ENCODE measurements at regions not wholly inside any gene's neighbourhood (a gene's known extent, or its start where the extent isn't known, plus 50 kb on each side); places are given as distances from the start of the nearest gene placed in this dataset.

DNA sequence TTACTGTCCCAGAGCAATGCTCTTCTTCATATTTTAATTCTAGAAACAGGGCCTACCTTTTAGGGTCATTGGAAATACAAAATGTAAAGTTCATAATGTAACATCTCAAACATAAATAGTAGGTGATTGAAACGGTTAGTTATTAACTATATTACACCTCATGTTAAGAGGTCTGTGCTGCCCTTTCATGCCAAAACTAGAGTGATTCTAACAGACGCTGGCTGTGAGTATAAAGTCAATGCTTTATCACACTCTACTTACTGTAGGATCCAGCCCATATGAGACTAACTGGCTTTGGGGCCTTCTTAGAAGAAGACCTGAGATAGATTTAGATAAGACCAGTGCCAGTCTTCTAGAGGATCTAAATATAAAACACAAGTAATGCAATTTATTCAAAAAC lies 966.1 kb upstream of the SORCS1 start:
- Histone ChIP-seq H3K27me3 (no peaks in the 10 kb centered on the region), H3K9me3 (no peaks in the 10 kb centered on the region), H3K4me1 (no peaks in the 10 kb centered on the region), H3K36me3 (no peaks in the 10 kb centered on the region), H3K27ac (no peak overlapping the region), H3K4me3 (no peak overlapping the region)
- 75 to 89% methylated on average over 2 of the region's 2 CpGs for WGBS, 2 donors
- no peak for DNase-seq (ENCODE audit: low spot score in 2 of 2)
- no peak for TF ChIP-seq CTCF (IDR thresholded peaks at IDR 0.05)

DNA sequence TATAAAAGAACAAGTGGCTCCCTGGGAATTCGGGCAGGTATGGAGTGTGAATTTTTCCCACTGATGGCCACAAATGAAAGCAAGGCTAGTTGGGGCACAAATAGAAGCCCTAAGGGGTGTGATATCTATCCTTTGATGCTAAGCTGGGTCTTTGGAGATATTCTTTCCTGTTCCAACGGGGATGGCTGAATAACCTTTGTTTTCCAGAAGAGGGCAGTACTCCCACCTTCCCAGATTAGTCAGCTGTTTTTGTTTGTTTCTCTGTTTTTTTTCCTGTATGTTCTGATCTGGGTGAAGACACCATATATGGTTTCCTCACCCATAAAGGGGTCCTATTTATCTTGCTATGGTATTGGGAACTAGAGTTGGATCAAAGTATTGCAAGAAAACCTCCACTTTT lies 947.7 kb upstream of the SORCS1 start:
- Histone ChIP-seq H3K27ac (no peak overlapping the region), H3K4me3 (no peak overlapping the region), H3K4me1 (no peaks in the 10 kb centered on the region), H3K36me3 (no peaks in the 10 kb centered on the region), H3K9me3 (no peaks in the 10 kb centered on the region), H3K27me3 (no peaks in the 10 kb centered on the region)
- DNase-seq (ENCODE audit: low spot score in 2 of 2): no peak
- WGBS, 2 donors: 32 to 34% methylated on average over 2 of the region's 2 CpGs
- no peak for TF ChIP-seq EP300 (IDR thresholded peaks at IDR 0.05)
- TF ChIP-seq CTCF (IDR thresholded peaks at IDR 0.05): no peak
- TF ChIP-seq POLR2A (IDR thresholded peaks at IDR 0.05): no peak

DNA sequence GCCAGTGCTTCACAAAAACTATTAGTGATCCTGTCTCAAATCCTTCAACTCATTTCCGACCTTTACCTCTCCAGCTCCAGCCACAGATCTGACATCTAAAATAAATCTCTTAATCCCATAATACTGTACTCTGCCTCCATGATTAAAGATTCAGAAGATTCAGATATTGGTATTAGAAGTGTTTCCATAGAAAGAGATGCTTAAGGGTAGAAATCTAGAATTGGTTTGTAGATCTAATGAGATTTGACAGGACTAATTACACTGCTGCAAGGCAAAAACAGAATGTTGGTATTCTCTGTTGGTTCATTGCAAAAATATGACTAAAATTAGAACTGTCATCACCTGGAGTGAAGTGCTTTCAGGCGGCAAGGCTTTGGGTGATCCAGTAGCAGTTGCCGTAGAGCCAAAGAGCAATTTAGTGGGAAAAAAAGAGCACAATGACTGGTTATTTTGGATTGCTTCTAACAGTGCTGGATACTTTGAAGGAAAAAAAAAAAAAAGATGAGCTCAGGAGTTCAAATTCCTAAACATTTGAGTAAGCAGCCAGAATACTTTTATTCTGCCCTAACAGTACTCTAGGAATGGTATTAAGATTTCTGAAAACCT lies 940.1 kb upstream of the SORCS1 start:
- Histone ChIP-seq H3K27me3 (no peaks in the 10 kb centered on the region), H3K27ac (no peak overlapping the region), H3K4me3 (no peak overlapping the region), H3K36me3 (no peaks in the 10 kb centered on the region), H3K9me3 (no peaks in the 10 kb centered on the region), H3K4me1 (no peaks in the 10 kb centered on the region)
- WGBS, 2 donors: 66 to 67% methylated on average over 3 of the region's 3 CpGs
- no peak for TF ChIP-seq POLR2A (IDR thresholded peaks at IDR 0.05)
- no peak for TF ChIP-seq CTCF (IDR thresholded peaks at IDR 0.05)
- no peak for TF ChIP-seq EP300 (IDR thresholded peaks at IDR 0.05)
- DNase-seq (ENCODE audit: low spot score in 2 of 2): no peak

DNA sequence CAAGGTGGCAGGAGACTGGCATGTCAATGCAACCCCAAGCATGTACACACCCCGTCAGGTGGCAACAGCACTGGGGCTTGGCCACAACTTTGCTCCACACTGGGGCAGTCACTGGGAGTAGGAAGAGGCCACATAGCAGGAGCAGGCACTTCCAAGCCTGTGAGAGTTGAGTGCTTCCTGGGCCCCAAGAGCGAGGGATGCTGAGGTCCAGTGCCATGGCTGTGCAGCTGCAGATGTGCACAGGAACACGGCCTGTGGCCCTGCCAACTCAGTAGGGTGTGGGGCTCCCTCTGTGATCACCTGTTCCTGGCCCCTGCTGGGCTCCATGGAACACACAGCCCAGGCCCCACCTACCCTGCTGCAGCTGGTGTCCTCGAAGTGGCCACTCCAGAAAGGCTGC lies 932.8 kb upstream of the SORCS1 start:
- Histone ChIP-seq H3K36me3 (no peaks in the 10 kb centered on the region), H3K27ac (no peak overlapping the region), H3K9me3 (no peaks in the 10 kb centered on the region), H3K4me3 (no peak overlapping the region), H3K27me3 (no peaks in the 10 kb centered on the region), H3K4me1 (no peaks in the 10 kb centered on the region)
- WGBS, 2 donors: 87 to 90% methylated on average over 3 to 4 of the region's 4 CpGs
- DNase-seq (ENCODE audit: low spot score in 2 of 2): no peak
- TF ChIP-seq EP300 (IDR thresholded peaks at IDR 0.05): no peak
- no peak for TF ChIP-seq POLR2A (IDR thresholded peaks at IDR 0.05)
- TF ChIP-seq CTCF (IDR thresholded peaks at IDR 0.05): no peak

- H3K9me3 ChIP-seq: no peaks in the 10 kb centered on the region
- no peak for DNase-seq (ENCODE audit: low spot score in 2 of 2)
- WGBS, 2 donors: 91 to 95% methylated on average over 7 of the region's 7 CpGs
- H3K4me3 ChIP-seq: no peak overlapping the region
- no peaks in the 10 kb centered on the region for H3K27me3 ChIP-seq
- TF ChIP-seq EP300 (IDR thresholded peaks at IDR 0.05) (no peak), CTCF (IDR thresholded peaks at IDR 0.05) (no peak), POLR2A (IDR thresholded peaks at IDR 0.05) (no peak)
- no peaks in the 10 kb centered on the region for H3K36me3 ChIP-seq
- H3K27ac ChIP-seq: no peak overlapping the region
- no peaks in the 10 kb centered on the region for H3K4me1 ChIP-seq
These were observed 931.7 kb upstream of the SORCS1 start for GRCh38 chr10:108095932-108096925.

Measured in tibial nerve (tissue), 4 donors.